T-helper 17 cell (primary cell): ENCODE measurements at regions not wholly inside any gene's neighbourhood (a gene's known extent, or its start where the extent isn't known, plus 50 kb on each side); places are given as distances from the start of the nearest gene placed in this dataset.
"Not testable (repeated sequence)": the region's sequence is repeated elsewhere in the genome, so short reads cannot be mapped to it uniquely, and the experiment has no call there.

Experiments used
- ATAC-seq: fragments of 150-1000 bp; cut with Tn5 transposase; 2 replicates; pipeline ENCODE4 v1.10.0; 2021; ENCODE audit warnings: mild to moderate bottlenecking, moderate library complexity
- DNase-seq, 3 donors: peaks; one replicate each; pipeline versions ENCODE4 v3.0.0 to v3.0.0-alpha.2; 2020 to 2021
- H3K9me3 ChIP-seq: one replicate; pipeline ENCODE4 v1.7.0; 2013; ENCODE audit warnings: low read length, mild to moderate bottlenecking; ENCODE audit not compliant: control insufficient read depth, poor library complexity, severe bottlenecking
- H3K27ac Mint-ChIP-seq: one replicate; pipeline ENCODE4 v1.8.0; 2022; ENCODE audit warnings: mild to moderate bottlenecking, moderate library complexity, mixed read lengths
- H3K27me3 Mint-ChIP-seq: one replicate; pipeline ENCODE4 v1.8.0; 2022; ENCODE audit warnings: mixed read lengths
- H3K36me3 Mint-ChIP-seq: one replicate; pipeline ENCODE4 v1.8.0; 2022; ENCODE audit warnings: low read depth, mixed read lengths
- H3K4me1 Mint-ChIP-seq: one replicate; pipeline ENCODE4 v1.8.0; 2022; ENCODE audit warnings: mild to moderate bottlenecking, mixed read lengths
- H3K4me3 Mint-ChIP-seq: one replicate; pipeline ENCODE4 v1.8.0; 2022; ENCODE audit warnings: mild to moderate bottlenecking, moderate library complexity, mixed read lengths

- no peak for DNase-seq
- ATAC-seq, result no peak
- Mint-ChIP-seq H3K36me3 (no peaks in the 10 kb centered on the region), H3K4me3 (no peak overlapping the region), H3K4me1 (no peaks in the 10 kb centered on the region), H3K27me3 (no peaks in the 10 kb centered on the region), H3K27ac (no peak overlapping the region)
- no peaks in the 10 kb centered on the region for H3K9me3 ChIP-seq
Measured at GRCh38 chr3:6671363-6671762, 189.6 kb upstream of the GRM7 start.

- Mint-ChIP-seq H3K27ac (no peak overlapping the region), H3K4me3 (no peak overlapping the region), H3K27me3 (no peaks in the 10 kb centered on the region), H3K4me1 (no peaks in the 10 kb centered on the region), H3K36me3 (no peaks in the 10 kb centered on the region)
- H3K9me3 ChIP-seq, result no peaks in the 10 kb centered on the region
- DNase-seq (no peak), ATAC-seq (no peak)
Measured at GRCh38 chr3:6679510-6679909, 181.4 kb upstream of the GRM7 start.

GRCh38 chr3:6680119-6680806, 180.7 kb upstream of the GRM7 start:
- ATAC-seq (no peak), DNase-seq (no peak)
- H3K9me3 ChIP-seq, result no peaks in the 10 kb centered on the region
- H3K36me3 Mint-ChIP-seq, result no peaks in the 10 kb centered on the region
- H3K4me1 Mint-ChIP-seq, result no peaks in the 10 kb centered on the region
- H3K4me3 Mint-ChIP-seq, result no peak overlapping the region
- H3K27me3 Mint-ChIP-seq, result no peaks in the 10 kb centered on the region
- H3K27ac Mint-ChIP-seq, result no peak overlapping the region

GRCh38 chr3:6697285-6697684, 163.6 kb upstream of the GRM7 start:
- ATAC-seq, result no peak
- Mint-ChIP-seq H3K27ac (no peak overlapping the region), H3K4me1 (no peaks in the 10 kb centered on the region), H3K27me3 (no peaks in the 10 kb centered on the region), H3K4me3 (no peak overlapping the region), H3K36me3 (no peaks in the 10 kb centered on the region)
- no peaks in the 10 kb centered on the region for H3K9me3 ChIP-seq
- no peak for DNase-seq

GRCh38 chr3:6697722-6698121, 163.2 kb upstream of the GRM7 start:
- Mint-ChIP-seq H3K27me3 (no peaks in the 10 kb centered on the region), H3K4me1 (no peaks in the 10 kb centered on the region), H3K27ac (no peak overlapping the region), H3K36me3 (no peaks in the 10 kb centered on the region), H3K4me3 (no peak overlapping the region)
- no peaks in the 10 kb centered on the region for H3K9me3 ChIP-seq
- no peak for DNase-seq
- ATAC-seq, result no peak

- ATAC-seq, result not testable (repeated sequence)
Measured at GRCh38 chr3:6704817-6705216, 156.1 kb upstream of the GRM7 start.

GRCh38 chr3:6706777-6707176, 154.1 kb upstream of the GRM7 start:
- H3K36me3 Mint-ChIP-seq, result no peaks in the 10 kb centered on the region
- H3K4me3 Mint-ChIP-seq, result no peak overlapping the region
- DNase-seq (no peak), ATAC-seq (no peak)
- H3K4me1 Mint-ChIP-seq, result no peaks in the 10 kb centered on the region
- no peak overlapping the region for H3K27ac Mint-ChIP-seq
- H3K27me3 Mint-ChIP-seq, result no peaks in the 10 kb centered on the region
- H3K9me3 ChIP-seq, result peaks cover 3% of the 10 kb centered on the region

More at GRCh38 chr3:6704817-6705216, 156.1 kb upstream of the GRM7 start:
- H3K4me1 Mint-ChIP-seq, H3K27me3 Mint-ChIP-seq, H3K4me3 Mint-ChIP-seq, H3K36me3 Mint-ChIP-seq, H3K27ac Mint-ChIP-seq, H3K9me3 ChIP-seq, DNase-seq: not testable (repeated sequence)

GRCh38 chr3:6709178-6709577, 151.7 kb upstream of the GRM7 start:
- no peak overlapping the region for H3K27ac Mint-ChIP-seq
- no peak overlapping the region for H3K4me3 Mint-ChIP-seq
- ATAC-seq (no peak), DNase-seq (no peak)
- no peaks in the 10 kb centered on the region for H3K36me3 Mint-ChIP-seq
- H3K9me3 ChIP-seq, result peaks cover 3% of the 10 kb centered on the region
- no peaks in the 10 kb centered on the region for H3K4me1 Mint-ChIP-seq
- H3K27me3 Mint-ChIP-seq, result no peaks in the 10 kb centered on the region

- ATAC-seq, result no peak
- Mint-ChIP-seq H3K27me3 (no peaks in the 10 kb centered on the region), H3K36me3 (no peaks in the 10 kb centered on the region), H3K27ac (no peak overlapping the region), H3K4me3 (no peak overlapping the region), H3K4me1 (no peaks in the 10 kb centered on the region)
- DNase-seq, result no peak
- H3K9me3 ChIP-seq, result no peaks in the 10 kb centered on the region
Measured at GRCh38 chr3:6714962-6715361, 146.0 kb upstream of the GRM7 start.

- ATAC-seq, result no peak
- no peaks in the 10 kb centered on the region for H3K27me3 Mint-ChIP-seq
Measured at GRCh38 chr3:6716420-6716819, 144.5 kb upstream of the GRM7 start.

GRCh38 chr3:6717026-6717943, 143.6 kb upstream of the GRM7 start:
- Mint-ChIP-seq H3K36me3 (no peaks in the 10 kb centered on the region), H3K27me3 (no peaks in the 10 kb centered on the region), H3K27ac (no peak overlapping the region), H3K4me1 (no peaks in the 10 kb centered on the region), H3K4me3 (no peak overlapping the region)
- DNase-seq, result no peak
- no peak for ATAC-seq
- H3K9me3 ChIP-seq, result no peaks in the 10 kb centered on the region

More at GRCh38 chr3:6716420-6716819, 144.5 kb upstream of the GRM7 start:
- Mint-ChIP-seq H3K27ac (no peak overlapping the region), H3K4me1 (no peaks in the 10 kb centered on the region), H3K4me3 (no peak overlapping the region), H3K36me3 (no peaks in the 10 kb centered on the region)
- no peaks in the 10 kb centered on the region for H3K9me3 ChIP-seq
- DNase-seq, result no peak

GRCh38 chr3:6719999-6720398, 140.9 kb upstream of the GRM7 start:
- DNase-seq, result no peak
- no peaks in the 10 kb centered on the region for H3K36me3 Mint-ChIP-seq
- ATAC-seq, result no peak
- H3K9me3 ChIP-seq, result no peaks in the 10 kb centered on the region
- H3K4me1 Mint-ChIP-seq, result no peaks in the 10 kb centered on the region
- H3K27ac Mint-ChIP-seq, result no peak overlapping the region
- no peak overlapping the region for H3K4me3 Mint-ChIP-seq
- no peaks in the 10 kb centered on the region for H3K27me3 Mint-ChIP-seq

GRCh38 chr3:6721491-6721890, 139.4 kb upstream of the GRM7 start:
- no peaks in the 10 kb centered on the region for H3K27me3 Mint-ChIP-seq
- H3K4me3 Mint-ChIP-seq, result no peak overlapping the region

GRCh38 chr3:6723205-6723604, 137.7 kb upstream of the GRM7 start:
- Mint-ChIP-seq H3K4me3 (no peak overlapping the region), H3K4me1 (no peaks in the 10 kb centered on the region), H3K27me3 (no peaks in the 10 kb centered on the region), H3K36me3 (no peaks in the 10 kb centered on the region), H3K27ac (no peak overlapping the region)
- no peak for ATAC-seq
- no peaks in the 10 kb centered on the region for H3K9me3 ChIP-seq
- no peak for DNase-seq

More at GRCh38 chr3:6721491-6721890, 139.4 kb upstream of the GRM7 start:
- H3K36me3 Mint-ChIP-seq, result no peaks in the 10 kb centered on the region
- H3K4me1 Mint-ChIP-seq, result no peaks in the 10 kb centered on the region
- H3K27ac Mint-ChIP-seq, result no peak overlapping the region
- H3K9me3 ChIP-seq, result no peaks in the 10 kb centered on the region
- DNase-seq (no peak), ATAC-seq (no peak)
